Erythroblast (primary cell): ENCODE measurements at regions not wholly inside any gene's neighbourhood (a gene's known extent, or its start where the extent isn't known, plus 50 kb on each side); places are given as distances from the start of the nearest gene placed in this dataset.

Source experiments
- GATA1 ChIP-seq: IDR thresholded peaks from 2 replicates; pipeline ENCODE4 v1.6.1; 2011; ENCODE audit warnings: low read depth, mild to moderate bottlenecking, control low read depth, low read length, moderate library complexity
- POLR2A ChIP-seq: IDR thresholded peaks from 2 replicates; pipeline ENCODE4 v1.6.1; 2011; ENCODE audit warnings: mild to moderate bottlenecking, low read length

DNA sequence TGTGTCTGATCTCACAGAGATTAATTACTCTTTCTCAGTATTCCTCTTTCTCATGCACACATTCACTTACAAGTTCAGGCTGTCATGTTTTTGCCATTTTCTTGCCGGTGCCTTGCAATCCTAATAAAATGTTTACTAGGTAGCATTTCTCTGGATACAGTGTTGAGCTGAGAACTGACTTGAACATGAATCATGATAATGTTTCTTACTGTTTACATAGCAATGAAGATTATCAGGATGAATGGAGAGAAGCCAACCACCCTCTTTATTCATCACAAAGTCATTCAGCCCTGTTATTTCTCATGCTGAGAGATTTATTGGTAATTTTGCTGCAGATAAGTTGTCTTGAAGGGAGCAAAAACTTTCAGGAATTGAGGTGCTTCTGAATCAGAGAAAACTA is 185.5 kb upstream of the ECI2 start:
- no peak for TF ChIP-seq POLR2A
- TF ChIP-seq GATA1: no peak
